DMS 273 (cell line): ENCODE measurements at regions not wholly inside any gene's neighbourhood (a gene's known extent, or its start where the extent isn't known, plus 50 kb on each side); places are given as distances from the start of the nearest gene placed in this dataset.
"Not testable (repeated sequence)": the region's sequence is repeated elsewhere in the genome, so short reads cannot be mapped to it uniquely, and the experiment has no call there.

ENCODE experiments used
- DNase-seq: peaks from one replicate; lab custom pipeline; 2025; ENCODE audit not compliant: unreplicated experiment; lab: John Stamatoyannopoulos, UW

DNA sequence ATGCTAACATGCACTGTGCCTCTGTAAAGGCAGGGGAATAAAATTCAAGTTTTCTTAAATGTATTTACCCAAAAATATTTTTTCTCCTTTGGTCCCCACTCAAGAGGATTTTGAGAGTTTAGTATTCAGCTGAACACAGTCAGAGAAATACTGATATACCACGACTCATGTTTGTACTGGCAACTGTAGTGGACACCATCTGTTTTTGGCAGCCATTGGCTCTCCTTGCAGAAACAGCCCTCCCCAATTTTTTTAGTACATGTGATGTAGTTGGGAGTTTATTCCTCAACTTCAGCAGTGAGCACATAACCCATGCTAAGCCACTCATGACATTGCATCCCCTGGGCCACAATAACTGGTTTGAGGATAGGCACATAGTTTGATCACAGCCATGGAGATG lies 154.8 kb upstream of the POU3F1 start:
- peak; percentile 93 for DNase-seq

DNA sequence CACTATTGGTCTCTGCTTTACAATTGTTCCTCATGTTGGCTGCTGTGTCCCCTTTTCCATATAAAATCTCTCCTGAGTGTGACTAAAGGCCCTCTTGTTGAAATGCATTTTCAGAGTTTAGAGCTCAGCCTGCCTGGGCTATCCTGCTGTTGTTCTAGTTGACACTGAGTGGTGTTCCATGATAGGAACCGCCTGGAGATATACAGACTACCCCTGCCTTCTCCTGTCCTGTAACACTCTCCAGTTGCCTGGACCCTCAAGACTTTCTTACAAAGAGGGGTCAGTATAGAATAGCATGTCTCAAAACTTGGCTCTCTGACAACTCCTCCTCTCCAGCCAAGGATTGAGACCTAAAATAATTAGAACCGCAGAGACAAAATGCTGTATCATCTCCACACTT lies 152.0 kb upstream of the POU3F1 start:
- no peak for DNase-seq

DNA sequence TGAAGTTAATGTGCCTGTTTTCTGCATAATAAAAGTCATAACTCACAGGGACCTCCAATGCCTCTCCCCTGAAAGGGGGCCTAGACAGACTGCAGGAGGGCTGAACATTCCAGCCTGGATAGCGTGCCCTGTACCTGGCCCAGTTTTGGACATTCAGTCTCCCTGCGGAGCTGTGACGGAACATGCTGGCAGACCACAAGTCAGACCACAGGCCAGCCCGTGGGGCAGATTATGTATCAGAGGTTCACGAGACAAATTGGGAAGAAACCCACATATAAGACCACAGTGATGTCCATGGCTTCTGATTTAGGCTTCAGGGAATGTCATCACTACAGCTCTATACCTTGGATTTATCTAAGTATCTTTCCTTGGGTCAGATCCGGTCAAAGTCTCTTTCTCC lies 151.5 kb upstream of the POU3F1 start:
- no peak for DNase-seq

DNA sequence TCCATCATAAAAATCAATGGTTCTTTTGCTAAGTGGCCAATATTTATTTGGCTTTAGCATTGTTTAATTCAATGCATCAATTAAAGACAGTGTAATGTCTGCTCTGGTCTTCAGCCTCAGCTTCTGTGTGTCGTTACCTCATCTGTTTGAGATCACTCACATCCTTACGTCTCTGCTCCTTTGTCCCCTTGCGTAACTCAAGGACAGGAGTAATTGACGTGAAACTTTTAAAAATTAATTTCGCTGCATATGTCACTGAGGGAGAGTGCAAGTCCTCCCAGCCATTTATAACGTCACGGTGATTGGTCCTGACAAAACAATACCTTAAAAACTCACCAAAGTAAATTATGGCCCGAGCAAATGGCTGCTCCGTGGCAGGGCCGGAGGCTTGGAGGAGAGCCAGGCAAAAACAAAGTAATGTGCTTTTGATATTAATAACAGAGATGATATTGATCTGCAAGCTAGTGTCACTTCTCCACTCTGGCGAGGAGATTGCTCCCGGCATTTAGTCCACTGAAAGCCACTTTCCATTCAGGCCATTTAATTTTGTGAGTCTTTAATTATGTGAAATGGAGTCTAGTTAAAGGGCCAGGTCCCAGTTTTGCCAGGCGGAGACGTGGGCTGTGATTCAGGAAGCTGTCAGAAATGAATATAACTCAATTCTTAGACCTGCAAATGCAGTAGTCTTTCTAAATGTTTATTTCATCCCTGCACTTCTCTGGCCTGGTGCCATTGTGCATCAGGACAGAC lies 150.9 kb upstream of the POU3F1 start:
- no peak for DNase-seq

DNA sequence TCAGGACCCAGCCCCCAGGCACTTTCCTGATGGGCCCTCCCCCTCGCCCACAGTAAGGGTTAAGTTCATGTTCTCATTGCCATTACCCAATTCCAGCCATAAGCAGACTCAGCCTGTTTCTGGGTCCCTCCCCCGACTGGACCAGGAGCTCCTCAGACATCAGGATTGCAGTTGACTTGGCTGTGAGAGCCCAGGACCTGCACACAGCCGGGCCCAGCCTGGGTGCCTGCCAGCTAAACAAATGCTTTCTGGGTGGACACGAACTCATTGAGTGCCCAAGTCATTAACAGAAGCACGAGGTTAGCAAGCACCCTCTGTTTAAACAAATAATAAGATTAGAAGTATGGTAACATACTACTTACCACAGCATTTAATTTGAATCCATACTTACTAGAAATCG lies 147.9 kb upstream of the POU3F1 start:
- DNase-seq, result peak; percentile 86

DNA sequence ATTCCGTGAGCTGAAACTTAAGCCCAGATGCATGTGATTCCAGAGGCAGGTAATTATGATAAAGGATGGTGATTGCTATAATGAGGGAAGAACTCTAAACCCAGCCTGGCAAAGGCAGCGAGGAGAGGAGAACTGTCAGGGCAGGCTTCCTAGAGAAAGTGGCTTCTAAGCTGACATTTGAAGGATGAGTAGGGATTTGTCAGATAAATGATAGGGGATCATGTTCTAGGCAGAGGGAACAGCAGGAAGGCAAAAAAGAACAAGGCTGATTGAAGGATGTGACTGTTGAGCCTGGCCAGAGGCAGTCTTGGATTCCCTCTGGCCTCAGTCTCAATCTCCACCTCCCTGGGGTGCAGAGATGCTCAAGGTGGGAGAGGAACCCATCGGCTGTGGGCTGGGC lies 146.4 kb upstream of the POU3F1 start:
- no peak for DNase-seq

DNA sequence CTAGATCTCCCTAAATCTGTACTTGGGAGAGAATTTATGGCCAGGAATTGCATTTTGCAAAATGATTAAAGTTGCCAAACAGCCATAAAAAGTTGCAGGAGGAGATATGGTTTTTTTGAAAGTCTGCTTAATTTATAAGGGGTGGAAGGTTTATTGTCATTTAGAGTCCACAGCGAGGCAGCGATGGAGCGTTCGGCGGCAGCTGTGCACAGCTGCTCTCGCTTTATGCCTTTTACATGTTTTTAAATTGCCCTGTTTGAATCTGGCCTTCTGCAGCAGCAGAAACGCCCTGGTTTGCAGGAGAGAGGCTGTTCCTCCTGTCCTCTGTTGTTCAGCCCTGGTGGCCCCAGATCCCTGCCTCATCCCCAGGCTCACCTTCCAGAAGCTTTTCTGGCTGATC lies 144.9 kb upstream of the POU3F1 start:
- no peak for DNase-seq

DNA sequence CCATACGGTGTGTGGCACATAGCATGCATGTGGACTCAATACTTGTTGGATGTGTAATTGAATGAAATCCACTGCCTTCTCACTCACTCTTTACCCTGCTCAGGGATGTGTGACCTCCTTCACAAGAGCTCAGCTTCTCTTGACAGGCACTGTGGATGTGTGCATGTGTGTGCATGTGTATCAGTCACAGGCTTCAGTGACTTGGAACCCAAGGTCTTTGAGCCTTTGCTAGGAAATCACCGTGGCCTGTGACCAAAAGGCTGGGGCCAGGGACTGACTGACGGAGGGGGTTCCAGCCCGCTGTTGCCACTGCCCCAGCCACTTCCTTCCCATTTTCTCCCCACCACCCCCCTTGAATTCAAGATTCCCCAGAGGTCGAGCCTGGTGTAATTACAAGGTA lies 144.4 kb upstream of the POU3F1 start:
- no peak for DNase-seq

DNA sequence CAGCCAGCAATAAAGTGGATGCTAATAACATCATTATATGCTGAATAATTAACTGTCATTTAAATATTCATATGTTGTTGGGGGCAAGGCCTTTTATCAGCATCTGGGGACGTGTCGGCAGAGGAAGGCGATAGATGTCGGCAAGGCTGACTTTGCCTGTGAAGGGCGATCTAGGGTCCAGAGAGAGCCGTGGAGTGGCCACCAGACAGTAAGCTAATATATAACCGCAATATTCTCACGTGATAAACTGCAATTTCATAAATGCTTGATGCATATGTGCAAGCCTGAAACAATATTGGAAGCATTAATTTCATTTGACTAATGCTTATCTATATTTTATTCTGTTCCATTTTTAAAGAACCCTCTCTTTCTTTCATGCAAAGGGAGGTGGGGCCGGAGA lies 141.0 kb upstream of the POU3F1 start:
- DNase-seq, result no peak

DNA sequence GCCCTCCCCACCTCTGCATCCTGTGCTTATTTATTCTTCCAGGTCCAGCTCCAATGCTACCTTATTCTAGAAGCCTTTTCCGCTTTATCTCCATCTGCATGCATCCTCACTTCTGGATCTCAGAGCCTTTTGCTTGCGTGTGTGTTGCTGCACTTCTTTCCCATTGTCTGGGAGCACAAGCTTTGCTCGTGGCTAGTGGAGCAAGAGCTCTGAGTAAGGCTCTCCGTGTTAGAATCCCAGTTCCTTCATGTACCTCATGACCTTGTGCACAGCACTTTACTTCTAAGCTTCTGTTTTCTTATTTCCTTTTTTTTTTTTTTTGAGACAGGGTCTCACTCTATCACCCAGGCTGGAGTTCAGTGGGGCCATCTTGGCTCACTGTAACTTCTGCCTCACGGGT lies 140.0 kb upstream of the POU3F1 start:
- DNase-seq, result no peak

DNA sequence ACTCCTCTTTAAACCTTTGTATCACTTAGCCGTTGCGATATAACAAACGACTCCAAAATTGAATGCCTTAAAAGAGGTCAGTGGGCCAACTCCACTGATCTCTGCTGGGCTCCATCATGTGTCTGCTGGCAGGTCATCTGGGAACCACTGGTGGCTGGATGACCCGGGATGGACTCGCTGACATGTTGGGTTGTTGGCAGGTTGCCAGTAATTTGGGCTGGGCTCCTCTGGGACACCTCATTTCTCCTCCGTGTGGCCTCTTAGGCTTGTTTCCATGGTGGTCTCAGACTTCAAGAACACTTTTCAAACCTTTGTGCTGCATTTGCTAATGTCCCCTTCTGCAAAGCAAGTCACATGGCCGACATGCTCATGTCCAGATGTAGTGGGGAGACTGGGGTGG lies 139.3 kb upstream of the POU3F1 start:
- peak; percentile 87 for DNase-seq

DNA sequence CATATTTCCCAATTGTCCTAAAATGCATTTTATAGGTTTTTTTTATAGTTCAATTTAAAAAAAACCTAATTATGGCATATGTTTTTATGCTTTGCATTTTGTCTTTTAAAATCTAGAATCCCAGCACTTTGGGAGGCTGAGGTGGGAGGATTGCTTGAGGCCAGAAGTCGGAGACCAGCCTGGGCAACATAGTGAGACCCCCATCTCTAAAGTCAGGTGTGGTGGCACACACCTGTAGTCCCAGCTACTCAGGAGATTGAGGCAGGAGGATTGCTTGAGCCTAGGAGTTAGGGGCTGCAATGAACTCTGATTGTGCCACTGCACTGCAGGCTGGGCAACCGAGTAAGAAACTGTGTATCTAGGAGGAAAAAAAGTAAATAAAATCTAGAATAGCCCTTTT lies 137.2 kb upstream of the POU3F1 start:
- DNase-seq, result no peak

DNA sequence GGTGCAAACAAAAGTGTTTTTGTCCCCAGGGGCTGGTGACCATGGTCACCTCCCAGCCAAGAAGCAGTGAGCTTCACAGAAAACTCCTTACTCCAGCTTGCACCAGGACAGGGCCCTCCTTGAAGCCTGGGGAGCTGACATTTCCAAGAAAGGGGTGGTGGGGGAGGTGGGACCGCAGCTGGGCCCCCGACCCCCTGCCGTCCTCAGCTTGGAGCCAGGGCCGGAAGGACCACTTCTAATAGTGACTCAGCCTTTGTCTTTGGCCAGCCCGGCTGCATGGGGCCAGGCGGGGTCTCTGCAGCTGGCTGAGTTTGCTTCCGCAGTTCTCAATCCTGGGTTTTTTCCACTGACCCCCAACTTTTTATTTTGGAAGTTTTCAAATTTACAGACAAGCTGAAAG lies 136.5 kb upstream of the POU3F1 start:
- DNase-seq, result no peak

DNA sequence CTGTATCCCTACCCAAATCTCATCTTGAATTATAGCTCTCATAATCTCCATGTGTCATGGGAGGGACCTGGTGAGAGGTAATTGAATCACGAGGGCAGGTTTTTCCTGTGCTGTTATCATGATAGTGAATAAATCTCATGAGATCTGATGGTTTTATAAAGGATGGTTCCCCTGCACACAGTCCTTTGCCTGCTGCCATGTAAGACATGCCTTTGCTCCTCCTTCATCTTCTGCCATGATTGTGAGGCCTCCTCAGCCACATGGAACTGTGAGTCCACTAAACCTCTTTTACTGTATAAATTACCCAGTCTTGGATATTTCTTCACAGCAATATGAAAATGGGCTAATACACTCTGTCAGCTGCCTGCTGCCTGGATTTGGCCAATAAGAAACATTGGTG lies 133.8 kb upstream of the POU3F1 start:
- not testable (repeated sequence) for DNase-seq

DNA sequence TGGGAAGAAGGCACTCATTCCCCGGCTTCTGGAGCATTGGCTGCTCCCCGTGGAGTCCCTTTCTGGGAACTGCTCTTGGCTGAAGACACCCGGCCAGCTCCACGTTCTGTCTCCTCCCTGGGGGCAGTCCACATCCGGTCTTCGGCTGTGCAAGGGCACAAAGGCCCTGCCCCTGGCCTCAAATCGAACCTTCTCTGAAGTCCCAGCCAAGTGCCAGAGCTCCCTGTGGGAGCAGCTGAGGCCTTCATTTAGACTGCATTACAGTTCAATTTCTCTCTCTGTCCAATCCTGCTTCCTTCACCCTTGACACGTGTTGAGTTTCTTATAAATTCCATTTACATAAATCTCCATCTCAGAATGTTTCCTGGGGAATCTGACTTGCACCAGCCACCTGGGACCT lies 132.9 kb upstream of the POU3F1 start:
- no peak for DNase-seq

DNA sequence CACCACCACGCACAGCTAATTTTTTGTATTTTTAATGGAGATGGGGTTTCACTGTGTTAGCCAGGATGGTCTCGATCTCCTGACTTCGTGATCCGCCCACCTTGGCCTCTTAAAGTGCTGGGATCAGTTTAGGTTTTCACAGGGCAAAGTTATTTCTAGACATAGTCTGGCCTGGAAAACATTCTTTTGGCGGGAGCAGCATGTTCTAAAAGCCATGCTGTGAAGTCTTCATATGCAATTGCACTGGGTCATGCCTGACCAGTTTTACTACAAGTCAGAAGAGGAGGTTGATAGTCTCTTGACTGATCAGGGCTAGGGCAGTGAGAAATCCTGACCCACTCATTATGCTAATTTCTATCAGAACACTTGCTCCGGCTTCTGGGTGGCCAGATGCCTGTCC lies 131.6 kb upstream of the POU3F1 start:
- DNase-seq, result no peak

DNA sequence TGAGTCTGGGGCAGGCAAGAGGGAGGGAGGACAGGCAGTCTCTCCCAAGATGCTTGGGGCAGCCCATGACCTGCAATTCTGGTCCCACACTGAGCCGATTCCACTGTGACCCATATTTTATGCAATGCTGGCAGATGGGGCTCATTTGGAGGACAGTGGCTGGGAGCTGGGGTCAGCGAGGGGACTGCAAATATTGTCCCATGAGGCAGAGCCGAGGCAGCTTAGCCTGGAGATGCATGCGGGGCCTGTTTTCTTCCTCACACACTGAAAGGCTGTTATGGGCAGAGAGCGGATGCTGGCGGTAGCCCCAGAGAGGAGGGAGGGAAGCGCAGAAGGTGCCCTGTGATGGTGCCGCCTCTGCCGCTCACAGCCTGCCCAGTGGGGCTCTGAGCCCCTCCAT lies 128.5 kb upstream of the POU3F1 start:
- no peak for DNase-seq

DNA sequence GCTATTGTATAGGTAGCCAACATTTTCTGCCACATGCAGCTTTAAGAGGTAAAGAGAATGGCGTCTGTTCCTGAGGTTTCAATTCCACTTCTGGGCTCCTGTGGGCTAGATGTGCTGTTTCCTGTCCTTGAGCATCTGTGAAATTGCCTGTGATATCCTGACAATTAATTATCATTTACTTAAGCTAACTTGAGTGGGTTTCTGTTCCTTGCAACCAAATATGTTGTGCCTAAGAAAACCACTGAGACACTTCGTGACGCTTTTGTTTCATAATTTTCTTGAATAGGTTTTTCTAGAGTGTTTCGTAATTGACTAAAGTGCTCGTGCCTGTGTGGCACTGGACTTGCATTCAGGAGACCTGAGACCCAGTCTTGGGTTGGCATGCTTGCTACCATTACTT lies 127.3 kb upstream of the POU3F1 start:
- DNase-seq, result no peak

DNA sequence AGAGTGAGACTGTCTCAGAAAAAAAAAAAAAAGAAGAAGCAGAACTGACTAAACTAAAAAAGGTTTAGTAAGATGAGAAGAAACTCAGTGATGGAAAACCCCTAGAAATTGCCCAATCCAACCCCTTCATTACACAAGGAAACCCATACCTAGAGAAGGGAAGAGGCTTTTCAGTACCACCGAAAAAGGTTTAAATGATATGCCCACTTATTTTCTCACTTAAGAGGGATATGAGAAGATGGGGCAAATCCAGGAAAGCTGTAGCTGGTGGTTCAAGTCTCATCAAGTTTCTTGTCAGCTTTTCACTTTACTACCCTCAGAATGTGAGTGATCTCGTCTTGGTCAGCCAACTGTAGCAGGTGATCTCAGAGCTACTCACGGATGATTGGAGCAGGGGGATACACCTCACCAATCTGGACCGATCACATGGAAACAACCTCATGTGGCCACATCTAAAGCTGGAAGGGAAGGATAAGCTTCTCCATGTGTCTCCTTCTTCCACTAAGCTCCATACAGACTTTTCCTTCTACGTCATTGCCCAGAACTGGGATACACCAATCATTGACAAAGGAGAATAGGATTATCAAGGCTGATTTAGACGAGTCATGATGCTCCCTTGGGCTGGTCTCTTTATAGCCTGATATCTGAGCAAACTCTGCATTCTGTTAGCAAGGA lies 126.7 kb upstream of the POU3F1 start:
- DNase-seq, result no peak

DNA sequence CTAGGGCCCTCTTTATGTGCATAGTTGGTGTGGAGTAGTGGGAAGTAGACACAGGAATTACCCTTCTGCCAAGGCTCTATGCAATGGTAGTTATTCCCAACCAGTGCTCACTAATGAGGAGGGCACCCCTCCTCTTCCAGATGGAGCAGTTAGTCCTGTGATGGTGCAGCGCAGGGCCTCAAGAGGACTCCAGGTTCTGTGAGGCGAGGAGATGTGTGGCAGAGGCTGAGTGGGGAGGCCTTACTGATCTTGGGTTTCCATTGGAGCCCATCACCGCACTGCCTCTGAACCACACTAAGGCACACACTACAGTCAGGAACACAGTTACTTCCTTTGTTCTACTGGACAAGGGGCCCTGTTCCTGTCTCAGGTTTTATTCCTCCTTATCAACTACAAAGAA lies 122.5 kb upstream of the POU3F1 start:
- no peak for DNase-seq

DNA sequence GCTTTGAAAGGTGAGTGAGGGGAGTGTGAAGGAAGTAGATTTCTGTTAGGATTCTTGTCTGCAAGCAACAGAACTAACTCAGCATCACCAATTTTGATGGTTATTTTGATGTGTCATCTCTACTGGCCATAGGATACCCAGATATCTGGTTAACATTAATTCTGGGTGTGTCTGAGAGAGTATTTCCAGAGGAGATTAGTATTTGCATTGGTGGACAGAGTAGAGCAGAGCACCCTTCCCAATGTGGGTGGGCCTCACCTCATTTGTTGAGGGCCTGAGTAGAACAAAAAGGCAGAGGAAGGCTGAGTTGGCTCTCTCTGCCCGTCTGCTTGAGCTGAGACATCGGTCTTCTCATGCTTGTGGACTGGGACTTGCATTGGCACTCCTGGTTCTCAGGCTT lies 121.8 kb upstream of the POU3F1 start:
- DNase-seq, result no peak

DNA sequence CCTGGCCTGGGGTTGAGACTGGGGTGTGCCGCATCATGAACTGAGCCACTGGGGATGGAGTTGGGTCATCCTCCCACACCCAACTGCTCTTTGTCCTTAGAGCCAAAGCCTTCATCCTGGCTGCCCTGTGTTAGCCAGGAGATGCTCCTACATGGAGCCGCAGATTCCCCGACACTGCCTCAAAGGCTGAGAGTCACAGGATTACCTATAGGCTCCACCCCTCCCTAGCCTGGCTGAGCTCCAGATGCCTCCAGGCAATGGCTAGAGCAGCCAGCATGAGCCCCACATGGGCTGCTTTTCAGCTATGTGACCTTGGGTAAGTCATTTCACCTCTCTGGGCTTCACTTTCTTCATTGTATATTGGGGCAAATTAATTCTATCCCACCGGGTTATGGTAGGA lies 119.9 kb upstream of the POU3F1 start:
- DNase-seq, result no peak
